Memory B cell (primary cell): ENCODE measurements at regions not wholly inside any gene's neighbourhood (a gene's known extent, or its start where the extent isn't known, plus 50 kb on each side); places are given as distances from the start of the nearest gene placed in this dataset.
"Not testable (repeated sequence)": the region's sequence is repeated elsewhere in the genome, so short reads cannot be mapped to it uniquely, and the experiment has no call there.

Source experiments
- ATAC-seq: fragments of 150-1000 bp; cut with Tn5 transposase; 2 replicates; pipeline ENCODE4 v1.10.0; 2021; ENCODE audit warnings: low read depth, mild to moderate bottlenecking, moderate library complexity
- DNase-seq, 2 donors: peaks; one replicate each; pipeline ENCODE4 v3.0.0; 2022; ENCODE audit warnings: low spot score in 2 of 2
- H3K27ac Mint-ChIP-seq: one replicate; pipeline ENCODE4 v1.8.0; 2022; ENCODE audit warnings: mild to moderate bottlenecking, moderate library complexity, mixed read lengths
- H3K27me3 Mint-ChIP-seq: one replicate; pipeline ENCODE4 v1.8.0; 2022; ENCODE audit warnings: mixed read lengths
- H3K36me3 Mint-ChIP-seq: one replicate; pipeline ENCODE4 v1.8.0; 2022; ENCODE audit warnings: mild to moderate bottlenecking, mixed read lengths
- H3K4me1 Mint-ChIP-seq: one replicate; pipeline ENCODE4 v1.8.0; 2022; ENCODE audit warnings: mixed read lengths
- H3K4me3 Mint-ChIP-seq: one replicate; pipeline ENCODE4 v1.8.0; 2022; ENCODE audit warnings: mild to moderate bottlenecking, moderate library complexity, mixed read lengths
- H3K9me3 Mint-ChIP-seq: one replicate; pipeline ENCODE4 v1.8.0; 2022; ENCODE audit warnings: mixed read lengths

DNA sequence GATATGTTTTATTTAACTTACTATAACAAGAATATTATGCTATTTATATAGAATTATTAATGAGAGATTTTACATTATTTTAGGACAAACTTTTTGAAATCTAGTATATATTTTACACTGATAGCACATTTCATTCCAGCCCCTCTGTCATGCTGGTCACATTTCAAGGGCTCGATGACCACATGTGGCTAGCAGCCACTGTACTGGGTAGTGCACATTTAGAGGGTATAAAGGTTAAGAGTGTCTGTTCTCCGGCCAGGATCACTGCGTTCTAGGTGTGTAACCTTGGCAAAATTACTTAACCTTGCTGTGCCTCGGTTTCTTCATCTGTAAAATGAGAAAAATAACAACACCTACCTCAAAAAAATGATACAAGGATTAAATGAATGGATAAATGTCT lies 87.2 kb upstream of the TNP1 start:
- Mint-ChIP-seq H3K4me1 (no peaks in the 10 kb centered on the region), H3K9me3 (peaks cover 2% of the 10 kb centered on the region), H3K27ac (no peak overlapping the region), H3K36me3 (no peaks in the 10 kb centered on the region), H3K4me3 (no peak overlapping the region), H3K27me3 (no peaks in the 10 kb centered on the region)
- ATAC-seq (no peak), DNase-seq (no peak)

GRCh38 chr2:216944733-216945132 lies 84.9 kb upstream of the TNP1 start:
- Mint-ChIP-seq H3K27me3 (no peaks in the 10 kb centered on the region), H3K4me1 (no peaks in the 10 kb centered on the region), H3K36me3 (no peaks in the 10 kb centered on the region), H3K27ac (no peak overlapping the region), H3K9me3 (peaks cover 1% of the 10 kb centered on the region), H3K4me3 (no peak overlapping the region)
- ATAC-seq (no peak), DNase-seq (no peak)

GRCh38 chr2:216943109-216943508 lies 83.2 kb upstream of the TNP1 start:
- H3K27me3 Mint-ChIP-seq = no peaks in the 10 kb centered on the region
- ATAC-seq (no peak), DNase-seq (no peak)
- H3K36me3 Mint-ChIP-seq = no peaks in the 10 kb centered on the region
- H3K4me1 Mint-ChIP-seq = no peaks in the 10 kb centered on the region
- H3K27ac Mint-ChIP-seq = no peak overlapping the region
- no peak overlapping the region for H3K4me3 Mint-ChIP-seq
- H3K9me3 Mint-ChIP-seq = peaks cover 1% of the 10 kb centered on the region

- Mint-ChIP-seq H3K36me3 (no peaks in the 10 kb centered on the region), H3K27me3 (no peaks in the 10 kb centered on the region), H3K4me3 (no peak overlapping the region), H3K4me1 (no peaks in the 10 kb centered on the region), H3K9me3 (peaks cover 1% of the 10 kb centered on the region), H3K27ac (no peak overlapping the region)
- no peak for ATAC-seq
- DNase-seq = no peak
Observed at GRCh38 chr2:216942465-216942864, 82.6 kb upstream of the TNP1 start.

- ATAC-seq (no peak), DNase-seq (no peak)
- H3K36me3 Mint-ChIP-seq = no peaks in the 10 kb centered on the region
- no peak overlapping the region for H3K27ac Mint-ChIP-seq
- H3K27me3 Mint-ChIP-seq = no peaks in the 10 kb centered on the region
- H3K4me3 Mint-ChIP-seq = no peak overlapping the region
- peaks cover 1% of the 10 kb centered on the region for H3K9me3 Mint-ChIP-seq
- H3K4me1 Mint-ChIP-seq = no peaks in the 10 kb centered on the region
Observed at GRCh38 chr2:216942016-216942415, 82.2 kb upstream of the TNP1 start.

GRCh38 chr2:216936954-216937357 lies 77.1 kb upstream of the TNP1 start:
- H3K4me3 Mint-ChIP-seq = no peak overlapping the region

GRCh38 chr2:216934623-216935022 lies 74.8 kb upstream of the TNP1 start:
- H3K4me1 Mint-ChIP-seq = no peaks in the 10 kb centered on the region
- peaks cover 1% of the 10 kb centered on the region for H3K27me3 Mint-ChIP-seq
- H3K9me3 Mint-ChIP-seq = no peaks in the 10 kb centered on the region
- H3K36me3 Mint-ChIP-seq = no peaks in the 10 kb centered on the region
- H3K4me3 Mint-ChIP-seq = no peak overlapping the region
- no peak for DNase-seq
- no peak for ATAC-seq
- H3K27ac Mint-ChIP-seq = no peak overlapping the region

More at GRCh38 chr2:216936954-216937357, 77.1 kb upstream of the TNP1 start:
- Mint-ChIP-seq H3K36me3 (no peaks in the 10 kb centered on the region), H3K27ac (no peak overlapping the region), H3K4me1 (no peaks in the 10 kb centered on the region), H3K9me3 (no peaks in the 10 kb centered on the region), H3K27me3 (peaks cover 1% of the 10 kb centered on the region)
- ATAC-seq (no peak), DNase-seq (no peak)

DNA sequence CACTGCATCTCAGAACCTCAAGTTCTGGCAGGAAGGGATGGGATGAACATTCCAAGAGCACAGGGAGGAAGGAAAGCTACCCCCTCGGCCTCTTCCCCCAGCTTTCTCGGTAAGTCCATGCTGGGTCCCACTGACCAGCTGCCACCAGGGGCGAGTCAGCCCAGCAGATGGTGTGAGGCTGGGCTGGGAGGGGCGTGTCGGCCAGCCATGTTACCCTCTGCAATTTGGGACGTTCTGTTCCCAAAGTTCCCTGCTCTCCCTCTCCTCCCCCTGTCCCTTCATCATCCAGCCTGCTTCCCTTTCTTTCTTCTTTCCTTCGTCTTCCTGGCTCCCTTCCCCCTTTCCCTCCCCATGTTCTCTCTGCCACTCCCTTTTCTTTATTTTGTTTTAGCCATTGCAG lies 74.3 kb upstream of the TNP1 start:
- peaks cover 1% of the 10 kb centered on the region for H3K27me3 Mint-ChIP-seq
- H3K36me3 Mint-ChIP-seq = no peaks in the 10 kb centered on the region
- no peaks in the 10 kb centered on the region for H3K4me1 Mint-ChIP-seq
- DNase-seq (no peak), ATAC-seq (no peak)
- H3K27ac Mint-ChIP-seq = no peak overlapping the region
- H3K9me3 Mint-ChIP-seq = no peaks in the 10 kb centered on the region
- H3K4me3 Mint-ChIP-seq = no peak overlapping the region

DNA sequence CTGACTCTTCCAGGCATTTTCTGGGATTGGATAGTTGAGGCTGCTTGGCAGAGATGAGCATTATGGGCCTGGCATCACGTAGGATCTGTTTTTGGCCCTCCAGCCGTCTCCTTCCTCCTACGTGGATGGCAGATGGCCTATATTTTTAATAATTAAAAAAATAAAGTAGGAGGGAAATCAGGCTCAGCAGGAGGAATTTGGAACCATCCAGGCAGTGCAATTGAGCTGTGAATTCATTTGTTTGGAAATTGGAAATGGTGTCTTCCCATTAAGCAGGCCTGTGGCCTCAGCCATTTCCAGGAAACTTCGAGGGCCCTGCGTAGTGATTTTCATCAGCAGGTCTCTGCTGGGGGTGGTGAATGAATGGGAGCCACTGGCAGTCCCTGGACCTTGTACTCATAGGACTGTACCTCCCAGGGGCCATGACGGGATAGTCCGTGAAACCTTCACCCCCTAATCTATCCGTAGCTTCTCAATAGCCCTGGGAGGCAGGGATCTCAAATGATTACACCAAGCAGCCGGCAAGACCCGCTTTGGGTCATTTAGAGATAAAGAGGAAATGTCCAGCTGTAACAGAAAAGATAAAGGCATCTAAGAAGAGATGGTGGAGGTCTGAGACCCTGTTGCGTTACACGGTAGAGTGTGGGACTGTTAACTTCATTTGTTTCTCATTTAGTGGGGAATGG lies 73.1 kb upstream of the TNP1 start:
- H3K36me3 Mint-ChIP-seq = no peaks in the 10 kb centered on the region
- H3K4me1 Mint-ChIP-seq = no peaks in the 10 kb centered on the region
- H3K4me3 Mint-ChIP-seq = no peak overlapping the region
- H3K27ac Mint-ChIP-seq = no peak overlapping the region
- ATAC-seq (no peak), DNase-seq (no peak)
- H3K9me3 Mint-ChIP-seq = no peaks in the 10 kb centered on the region
- H3K27me3 Mint-ChIP-seq = peaks cover 1% of the 10 kb centered on the region

DNA sequence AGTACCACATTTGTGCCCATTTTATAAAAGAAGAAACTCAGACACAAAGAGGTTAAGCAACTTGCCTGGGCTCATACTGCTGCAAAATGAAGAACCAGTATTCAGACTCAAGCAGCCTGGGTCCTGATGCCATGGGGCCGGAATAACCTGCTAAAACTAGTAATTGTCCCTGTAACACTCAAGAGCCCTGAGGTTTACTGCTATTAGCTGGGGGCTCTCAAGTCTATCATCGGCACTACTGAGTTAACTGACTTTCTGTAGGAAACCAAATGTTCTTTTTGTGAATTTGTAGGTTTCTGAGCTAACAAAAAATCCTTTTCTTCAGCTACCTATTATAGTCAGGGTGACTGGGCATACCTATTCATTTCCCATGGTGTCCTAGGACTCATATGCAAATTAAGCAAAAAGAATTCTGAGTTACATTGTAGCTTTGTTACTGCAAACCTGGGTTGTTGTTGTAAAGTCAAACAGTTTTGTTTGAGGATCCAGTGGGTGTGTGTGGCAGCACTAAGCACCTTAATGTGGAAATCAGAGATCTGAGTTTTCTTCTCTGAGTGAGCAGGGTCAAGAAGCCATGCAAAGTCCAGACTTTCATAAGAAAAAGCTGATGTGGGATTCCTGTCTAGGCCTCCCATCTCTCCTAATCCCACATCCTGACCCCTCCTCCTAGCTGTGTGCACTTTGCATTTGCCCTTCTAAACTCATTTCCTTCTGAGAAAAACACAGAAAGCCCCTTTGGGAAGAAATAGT lies 72.4 kb upstream of the TNP1 start:
- Mint-ChIP-seq H3K4me1 (no peaks in the 10 kb centered on the region), H3K4me3 (no peak overlapping the region), H3K9me3 (no peaks in the 10 kb centered on the region), H3K27ac (no peak overlapping the region), H3K27me3 (peaks cover 3% of the 10 kb centered on the region), H3K36me3 (no peaks in the 10 kb centered on the region)
- no peak for ATAC-seq
- DNase-seq = no peak

GRCh38 chr2:216930716-216931115 lies 70.9 kb upstream of the TNP1 start:
- ATAC-seq (no peak), DNase-seq (no peak)
- Mint-ChIP-seq H3K4me3 (no peak overlapping the region), H3K9me3 (no peaks in the 10 kb centered on the region), H3K4me1 (no peaks in the 10 kb centered on the region), H3K27ac (no peak overlapping the region), H3K27me3 (peaks cover 5% of the 10 kb centered on the region), H3K36me3 (no peaks in the 10 kb centered on the region)

DNA sequence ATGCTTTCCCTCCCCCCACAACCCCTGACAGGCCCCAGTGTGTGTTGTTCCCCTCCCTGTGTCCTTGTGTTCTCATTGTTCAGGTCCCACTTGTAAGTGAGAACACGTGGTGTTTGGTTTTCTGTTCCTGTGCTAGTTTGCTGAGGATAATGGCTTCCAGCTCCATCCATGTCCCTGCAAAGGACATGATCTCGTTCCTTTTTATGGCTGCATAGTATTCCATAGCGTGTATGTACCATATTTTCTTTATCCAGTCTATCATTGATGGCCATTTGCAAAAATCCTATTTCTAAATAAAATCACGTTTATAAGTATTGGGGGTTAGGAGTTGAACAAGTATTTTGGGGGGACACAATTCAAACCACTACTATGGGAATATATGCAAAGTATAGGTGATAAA lies 69.5 kb upstream of the TNP1 start:
- not testable (repeated sequence) for ATAC-seq, H3K4me1 Mint-ChIP-seq, DNase-seq, H3K4me3 Mint-ChIP-seq, H3K27ac Mint-ChIP-seq, H3K27me3 Mint-ChIP-seq, H3K36me3 Mint-ChIP-seq, H3K9me3 Mint-ChIP-seq

DNA sequence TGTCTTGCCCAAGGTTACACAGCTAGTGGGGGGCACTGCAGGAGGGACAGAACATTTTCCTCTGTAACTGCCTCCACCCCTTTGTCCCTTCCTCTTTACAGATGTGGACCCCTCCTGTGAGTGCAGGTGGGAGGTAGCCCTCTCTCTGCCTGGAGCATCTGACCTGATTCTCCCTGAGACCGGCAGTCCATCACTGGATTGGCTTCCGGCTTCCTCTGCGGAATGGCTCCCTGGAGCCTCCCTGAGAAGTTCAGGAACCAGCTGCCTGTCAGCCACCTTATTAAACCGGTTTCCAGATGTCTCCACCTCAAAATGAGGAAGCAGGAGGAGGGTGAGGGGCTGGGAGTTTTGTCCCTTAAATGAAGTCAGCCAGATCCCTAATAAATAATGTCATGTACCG lies 67.3 kb upstream of the TNP1 start:
- H3K27ac Mint-ChIP-seq = no peak overlapping the region
- H3K4me1 Mint-ChIP-seq = no peaks in the 10 kb centered on the region
- ATAC-seq (no peak), DNase-seq (no peak)
- no peaks in the 10 kb centered on the region for H3K36me3 Mint-ChIP-seq
- no peak overlapping the region for H3K4me3 Mint-ChIP-seq
- no peaks in the 10 kb centered on the region for H3K9me3 Mint-ChIP-seq
- peaks cover 4% of the 10 kb centered on the region for H3K27me3 Mint-ChIP-seq

DNA sequence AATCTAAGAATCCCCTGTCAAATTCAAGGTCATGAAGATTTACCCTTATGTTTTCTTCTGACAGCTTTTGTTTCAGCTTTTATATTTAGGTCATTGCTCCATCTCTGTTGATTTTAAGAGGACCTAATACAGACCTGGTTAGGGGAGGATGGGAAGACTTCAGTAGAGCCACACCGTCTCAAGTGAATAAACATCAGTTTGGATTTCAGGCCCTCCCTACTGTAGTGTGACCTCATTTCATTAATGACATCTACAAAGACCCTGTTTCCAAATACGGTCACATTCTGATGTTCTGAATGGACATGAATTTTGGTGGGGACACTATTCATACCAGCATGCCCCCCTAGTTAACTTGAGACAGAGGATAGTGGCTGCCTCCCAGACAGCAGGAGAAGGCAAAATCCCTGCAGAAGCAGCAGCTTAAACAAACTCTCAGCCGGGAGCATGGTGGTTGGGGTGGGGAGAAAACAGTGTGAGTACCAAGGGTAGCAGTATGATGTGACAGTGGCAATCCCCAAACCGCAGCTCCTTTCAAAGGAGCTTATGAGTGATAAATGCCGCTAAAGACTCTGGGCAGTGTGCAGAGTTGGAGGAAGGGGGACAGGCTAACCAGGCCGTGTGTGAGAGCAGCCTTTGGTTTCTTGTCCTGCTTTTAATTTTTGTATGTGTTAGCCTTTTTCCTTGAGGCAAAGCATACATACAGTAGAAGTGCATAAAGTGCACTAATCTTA lies 65.9 kb upstream of the TNP1 start:
- no peak for ATAC-seq
- Mint-ChIP-seq H3K9me3 (no peaks in the 10 kb centered on the region), H3K4me1 (no peaks in the 10 kb centered on the region)

More for the DNA sequence above, 65.9 kb upstream of the TNP1 start:
- no peak for DNase-seq
- no peaks in the 10 kb centered on the region for H3K36me3 Mint-ChIP-seq
- no peak overlapping the region for H3K27ac Mint-ChIP-seq
- H3K27me3 Mint-ChIP-seq = peaks cover 4% of the 10 kb centered on the region
- H3K4me3 Mint-ChIP-seq = no peak overlapping the region
